ENCODE measurements at regions not wholly inside any gene's neighbourhood (a gene's known extent, or its start where the extent isn't known, plus 50 kb on each side); places are given as distances from the start of the nearest gene placed in this dataset.

GRCh38 chr4:138673053-138673452 lies 342.5 kb upstream of the NOCT start:
- no peak for DNase-seq (ENCODE audit: unreplicated experiment)
- intact Hi-C loops (cut with micrococcal nuclease): no loop called here
- no TSS peak for BruUV-seq (replicated peaks)
- H3K36me3 Mint-ChIP-seq (ENCODE audit: insufficient read depth, unreplicated experiment): no peaks in the 10 kb centered on the region
- no peak overlapping the region for H3K4me3 Mint-ChIP-seq (ENCODE audit: unreplicated experiment)
- TF ChIP-seq CTCF (IDR thresholded peaks at IDR 0.05; ENCODE audit: unreplicated experiment): no peak
- ChIA-PET CTCF (interaction anchor here (3.7 kb wide), 1 partner anchor 8 kb away, joined by 19 read pairs; no protein-coding TSS in a partner anchor), POLR2A (no interaction called here)
- no peak overlapping the region for H3K27ac Mint-ChIP-seq (ENCODE audit: low read depth, unreplicated experiment)
- H3K9me3 Mint-ChIP-seq (ENCODE audit: unreplicated experiment): no peaks in the 10 kb centered on the region
- H3K4me1 Mint-ChIP-seq (ENCODE audit: insufficient read depth, unreplicated experiment): no peaks in the 10 kb centered on the region
- H3K27me3 Mint-ChIP-seq (ENCODE audit: insufficient read depth, unreplicated experiment): peaks cover 9% of the 10 kb centered on the region

DNA sequence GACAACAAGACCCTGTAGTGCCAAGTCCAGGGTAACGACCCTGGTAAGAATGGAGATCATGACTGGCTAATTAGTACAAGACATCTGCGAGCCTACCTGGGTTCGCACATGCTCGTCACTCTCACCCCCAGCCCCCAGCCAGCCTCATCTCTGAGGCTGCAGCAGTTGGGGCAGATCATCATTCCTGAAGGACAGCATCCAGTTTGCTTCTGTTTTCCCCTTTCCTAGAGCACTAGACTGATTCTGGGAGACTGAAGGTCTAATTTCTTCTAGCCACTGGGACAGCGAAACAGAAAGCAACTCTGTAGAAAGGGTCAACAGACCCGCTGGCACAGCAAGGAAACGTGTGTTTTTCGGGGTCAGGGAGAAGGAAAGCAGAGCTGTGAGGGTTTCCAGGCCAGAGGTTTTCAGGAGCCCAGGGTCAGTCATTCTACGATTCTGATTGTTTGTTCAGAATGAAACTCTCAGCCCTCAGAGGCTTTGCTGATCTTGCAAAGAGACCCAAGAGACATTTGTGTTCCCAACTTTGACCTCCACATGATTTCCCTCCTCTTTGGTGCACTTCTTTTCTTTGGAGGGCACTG lies 343.1 kb upstream of the NOCT start:
- no peak overlapping the region for H3K27ac Mint-ChIP-seq (ENCODE audit: low read depth, unreplicated experiment)
- CTCF ChIA-PET: interaction anchor here (0.6 to 3.7 kb wide), 2 partner anchors 9 to 457 kb away, joined by 3 to 19 read pairs; no protein-coding TSS in a partner anchor

DNA sequence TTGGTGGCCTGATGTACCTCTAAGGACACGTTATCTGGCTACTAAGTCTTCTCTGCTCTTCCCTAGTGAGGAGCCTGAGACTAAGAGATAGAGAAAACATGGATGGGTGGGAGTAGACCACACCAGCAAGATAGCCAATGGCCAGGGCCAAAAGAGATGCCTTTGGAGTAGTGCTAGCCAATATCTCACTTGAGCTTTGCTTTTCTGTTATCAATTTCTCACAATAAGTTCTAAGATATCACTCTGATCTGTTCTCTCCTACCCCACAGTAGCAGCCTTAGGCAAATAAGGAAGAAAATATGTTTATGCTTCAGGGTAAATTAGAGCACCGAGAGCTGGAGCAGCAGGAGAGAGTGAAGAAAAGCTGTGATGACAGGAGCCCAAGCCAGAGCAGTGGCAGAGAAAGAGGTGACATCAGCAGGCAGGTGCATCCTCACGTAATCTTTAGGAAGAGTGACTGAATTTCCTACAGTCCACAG lies 343.9 kb upstream of the NOCT start:
- no TSS peak for BruUV-seq (replicated peaks)
- Mint-ChIP-seq H3K27me3 (ENCODE audit: insufficient read depth, unreplicated experiment) (no peaks in the 10 kb centered on the region), H3K4me3 (ENCODE audit: unreplicated experiment) (no peak overlapping the region), H3K36me3 (ENCODE audit: insufficient read depth, unreplicated experiment) (no peaks in the 10 kb centered on the region), H3K27ac (ENCODE audit: low read depth, unreplicated experiment) (no peak overlapping the region), H3K4me1 (ENCODE audit: insufficient read depth, unreplicated experiment) (no peaks in the 10 kb centered on the region), H3K9me3 (ENCODE audit: unreplicated experiment) (no peaks in the 10 kb centered on the region)
- ChIA-PET CTCF (interaction anchor here (3.7 kb wide), 1 partner anchor 10 kb away, joined by 19 read pairs; no protein-coding TSS in a partner anchor), POLR2A (no interaction called here)
- TF ChIP-seq CTCF (IDR thresholded peaks at IDR 0.05; ENCODE audit: unreplicated experiment): no peak
- intact Hi-C loops (cut with micrococcal nuclease): no loop called here
- DNase-seq (ENCODE audit: unreplicated experiment): no peak

More for the DNA sequence above, 343.1 kb upstream of the NOCT start:
- intact Hi-C loops (cut with micrococcal nuclease): no loop called here
- Mint-ChIP-seq H3K9me3 (ENCODE audit: unreplicated experiment) (no peaks in the 10 kb centered on the region), H3K4me1 (ENCODE audit: insufficient read depth, unreplicated experiment) (no peaks in the 10 kb centered on the region), H3K36me3 (ENCODE audit: insufficient read depth, unreplicated experiment) (no peaks in the 10 kb centered on the region), H3K27me3 (ENCODE audit: insufficient read depth, unreplicated experiment) (peaks cover 4% of the 10 kb centered on the region), H3K4me3 (ENCODE audit: unreplicated experiment) (no peak overlapping the region)
- no peak for DNase-seq (ENCODE audit: unreplicated experiment)
- no TSS peak for BruUV-seq (replicated peaks)
- POLR2A ChIA-PET: interaction anchor here (0.7 kb wide), 1 partner anchor 582 kb away, joined by 3 read pairs; no protein-coding TSS in a partner anchor
- no peak for TF ChIP-seq CTCF (IDR thresholded peaks at IDR 0.05; ENCODE audit: unreplicated experiment)

GRCh38 chr4:138671106-138671505 lies 344.5 kb upstream of the NOCT start:
- Mint-ChIP-seq H3K9me3 (ENCODE audit: unreplicated experiment) (no peaks in the 10 kb centered on the region), H3K36me3 (ENCODE audit: insufficient read depth, unreplicated experiment) (no peaks in the 10 kb centered on the region), H3K27ac (ENCODE audit: low read depth, unreplicated experiment) (no peak overlapping the region), H3K4me1 (ENCODE audit: insufficient read depth, unreplicated experiment) (no peaks in the 10 kb centered on the region), H3K27me3 (ENCODE audit: insufficient read depth, unreplicated experiment) (no peaks in the 10 kb centered on the region), H3K4me3 (ENCODE audit: unreplicated experiment) (no peak overlapping the region)
- no TSS peak for BruUV-seq (replicated peaks)
- POLR2A ChIA-PET: no interaction called here
- intact Hi-C loops (cut with micrococcal nuclease): no loop called here
- CTCF ChIA-PET: interaction anchor here (3.7 kb wide), 1 partner anchor 10 kb away, joined by 19 read pairs; no protein-coding TSS in a partner anchor
- TF ChIP-seq CTCF (IDR thresholded peaks at IDR 0.05; ENCODE audit: unreplicated experiment): no peak
- DNase-seq (ENCODE audit: unreplicated experiment): no peak

Data from MCF 10A (cell line).